ENCODE measurements at regions not wholly inside any gene's neighbourhood (a gene's known extent, or its start where the extent isn't known, plus 50 kb on each side); places are given as distances from the start of the nearest gene placed in this dataset.

DNA sequence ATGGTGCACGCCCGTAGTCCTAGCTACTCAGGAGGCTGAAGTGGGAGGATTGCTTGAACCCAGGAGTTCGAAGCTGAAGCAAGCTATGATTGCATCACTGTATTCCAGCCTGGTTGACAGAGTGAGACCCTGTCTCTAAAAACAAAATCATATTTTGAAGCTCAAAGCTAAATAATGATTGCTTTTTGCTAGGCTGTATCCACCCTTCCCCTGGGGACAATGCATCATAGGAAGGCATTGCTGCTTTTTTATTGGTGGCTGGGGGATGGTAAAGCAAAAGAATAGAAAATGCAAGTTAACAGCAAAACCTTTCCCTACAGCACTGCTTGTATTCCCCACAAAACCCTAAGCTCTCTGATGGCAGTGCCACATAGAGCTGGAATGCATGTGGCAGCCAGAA lies 107.5 kb upstream of the WAC start (continued):
- TF ChIP-seq CREB1 (IDR thresholded peaks at IDR 0.05) (no peak), CREB1 (CRISPR knock-in tag; IDR thresholded peaks at IDR 0.05) (no peak), EZH2 (IDR thresholded peaks at IDR 0.05; ENCODE audit: borderline replicate concordance, low read depth, low read length) (no peak), NR1H2 (CRISPR knock-in tag; IDR thresholded peaks at IDR 0.05) (no peak)

DNA sequence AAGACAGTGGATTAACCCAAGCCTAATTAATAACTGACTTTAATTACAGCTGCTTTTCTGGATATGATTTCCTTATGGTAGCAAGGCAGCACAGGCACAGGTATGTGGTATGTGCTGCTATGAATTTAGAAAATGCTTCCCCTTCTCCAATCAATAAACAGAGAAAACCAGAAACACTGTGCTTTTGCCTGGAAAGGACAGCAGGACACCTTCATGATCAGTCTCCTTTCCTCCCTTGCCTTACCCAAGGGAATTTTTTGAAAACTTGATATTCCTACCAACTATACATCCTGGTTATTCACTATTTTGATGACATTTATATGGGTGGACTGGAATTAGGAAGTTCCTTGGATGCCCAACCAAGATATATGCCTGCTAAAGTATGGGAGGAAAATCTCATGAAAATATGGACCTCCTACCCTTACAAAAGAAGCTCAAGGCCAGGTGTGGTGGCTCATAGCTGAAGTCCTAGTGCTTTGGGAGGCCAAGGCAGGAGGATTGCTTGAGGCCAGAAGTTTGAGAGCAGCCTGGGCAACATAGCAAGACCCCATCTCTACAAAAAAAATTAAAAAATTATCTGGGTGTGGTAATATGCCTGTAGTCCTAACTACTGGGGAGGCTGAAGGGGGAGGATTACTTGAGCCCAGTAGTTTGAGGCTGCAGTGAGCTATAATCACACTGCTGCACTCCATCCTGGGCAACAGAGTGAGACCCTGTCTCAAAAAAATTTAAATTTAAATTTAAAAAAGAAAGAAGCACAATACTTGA lies 106.3 kb upstream of the WAC start:
- ChIA-PET CTCF (ENCODE audit: low intra/inter-chr PET ratio) (no interaction called here), POLR2A (interaction anchor here (0.6 kb wide), 1 partner anchor 1022 kb away, joined by 3 read pairs; no protein-coding TSS in a partner anchor)
- H4K20me1 ChIP-seq (replicated peaks; ENCODE audit: control insufficient read depth, insufficient read depth, low read length) = no peaks in the 10 kb centered on the region
- H3K4me2 ChIP-seq (ENCODE audit: insufficient read depth, low read length) = no peak overlapping the region
- no peak for FAIRE-seq
- no peak overlapping the region for H2AFZ ChIP-seq (ENCODE audit: low read depth, low read length)
- H3K36me3 ChIP-seq (ENCODE audit: control insufficient read depth, insufficient read depth, low read length) = no peaks in the 10 kb centered on the region
- no peaks in the 10 kb centered on the region for H3K9me3 ChIP-seq (replicated peaks; ENCODE audit: control insufficient read depth, insufficient read depth, low read depth, low read length)
- in situ Hi-C loops (cut with MboI) = no loop called here
- no peaks in the 10 kb centered on the region for H3K9me1 ChIP-seq (ENCODE audit: control insufficient read depth, insufficient read depth, low read length)
- TF ChIP-seq RHOXF2B (CRISPR knock-in tag; conservative IDR thresholded peaks at IDR 0.05) = no peak
- no peak for TF ChIP-seq KAT2B (IDR thresholded peaks at IDR 0.05; ENCODE audit: low read depth, low read length)
- no peak for TF ChIP-seq LEF1 (IDR thresholded peaks at IDR 0.05)
- no peak for TF ChIP-seq OTX1 (CRISPR knock-in tag; IDR thresholded peaks at IDR 0.05)
- no peak for TF ChIP-seq GATAD2B (IDR thresholded peaks at IDR 0.05; ENCODE audit: borderline replicate concordance)
- no peak for TF ChIP-seq TRIM24 (IDR thresholded peaks at IDR 0.05)
- TF ChIP-seq, protein P1, sequence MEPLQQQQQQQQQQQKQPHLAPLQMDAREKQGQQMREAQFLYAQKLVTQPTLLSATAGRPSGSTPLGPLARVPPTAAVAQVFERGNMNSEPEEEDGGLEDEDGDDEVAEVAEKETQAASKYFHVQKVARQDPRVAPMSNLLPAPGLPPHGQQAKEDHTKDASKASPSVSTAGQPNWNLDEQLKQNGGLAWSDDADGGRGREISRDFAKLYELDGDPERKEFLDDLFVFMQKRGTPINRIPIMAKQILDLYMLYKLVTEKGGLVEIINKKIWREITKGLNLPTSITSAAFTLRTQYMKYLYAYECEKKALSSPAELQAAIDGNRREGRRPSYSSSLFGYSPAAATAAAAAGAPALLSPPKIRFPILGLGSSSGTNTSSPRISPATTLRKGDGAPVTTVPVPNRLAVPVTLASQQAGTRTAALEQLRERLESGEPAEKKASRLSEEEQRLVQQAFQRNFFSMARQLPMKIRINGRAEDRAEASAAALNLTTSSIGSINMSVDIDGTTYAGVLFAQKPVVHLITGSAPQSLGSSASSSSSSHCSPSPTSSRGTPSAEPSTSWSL (CRISPR knock-in tag; IDR thresholded peaks at IDR 0.05; ENCODE audit: borderline replicate concordance) = no peak
- TF ChIP-seq, protein P2, sequence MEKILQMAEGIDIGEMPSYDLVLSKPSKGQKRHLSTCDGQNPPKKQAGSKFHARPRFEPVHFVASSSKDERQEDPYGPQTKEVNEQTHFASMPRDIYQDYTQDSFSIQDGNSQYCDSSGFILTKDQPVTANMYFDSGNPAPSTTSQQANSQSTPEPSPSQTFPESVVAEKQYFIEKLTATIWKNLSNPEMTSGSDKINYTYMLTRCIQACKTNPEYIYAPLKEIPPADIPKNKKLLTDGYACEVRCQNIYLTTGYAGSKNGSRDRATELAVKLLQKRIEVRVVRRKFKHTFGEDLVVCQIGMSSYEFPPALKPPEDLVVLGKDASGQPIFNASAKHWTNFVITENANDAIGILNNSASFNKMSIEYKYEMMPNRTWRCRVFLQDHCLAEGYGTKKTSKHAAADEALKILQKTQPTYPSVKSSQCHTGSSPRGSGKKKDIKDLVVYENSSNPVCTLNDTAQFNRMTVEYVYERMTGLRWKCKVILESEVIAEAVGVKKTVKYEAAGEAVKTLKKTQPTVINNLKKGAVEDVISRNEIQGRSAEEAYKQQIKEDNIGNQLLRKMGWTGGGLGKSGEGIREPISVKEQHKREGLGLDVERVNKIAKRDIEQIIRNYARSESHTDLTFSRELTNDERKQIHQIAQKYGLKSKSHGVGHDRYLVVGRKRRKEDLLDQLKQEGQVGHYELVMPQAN (IDR thresholded peaks at IDR 0.05; ENCODE audit: borderline replicate concordance) = no peak
- TF ChIP-seq WHSC1 (IDR thresholded peaks at IDR 0.05; ENCODE audit: low read length) = no peak
- TF ChIP-seq ZSCAN32 (CRISPR knock-in tag; IDR thresholded peaks at IDR 0.05) = no peak
- no peak for TF ChIP-seq ZNF586 (CRISPR knock-in tag; conservative IDR thresholded peaks at IDR 0.05)
- TF ChIP-seq ZNF785 (CRISPR knock-in tag; IDR thresholded peaks at IDR 0.05) = no peak
- TF ChIP-seq FOXJ2 (tag; IDR thresholded peaks at IDR 0.05) = no peak
- intact Hi-C loops (cut with micrococcal nuclease) = no loop called here
- no peak for DNase-seq (ENCODE audit: extremely low read depth in 1 of 4, low spot score in 3 of 4)
- no peak for ATAC-seq
- no peak overlapping the region for H3K27ac ChIP-seq (ENCODE audit: extremely low read depth, low read depth, low read length)
- H3K4me1 ChIP-seq (replicated peaks in 1 of 2; ENCODE audit: control insufficient read depth in 2 of 2, insufficient read depth in 2 of 2, low read length in 2 of 2) = peaks cover 0 to 2% of the 10 kb centered on the region in 2 experiments; a peak in 2 of 5 replicates
- no peak overlapping the region for H3K9ac ChIP-seq (ENCODE audit: insufficient read depth in 1 of 2, low read depth in 2 of 2, low read length in 2 of 2)
- no peaks in the 10 kb centered on the region for H3K79me2 ChIP-seq (ENCODE audit: control insufficient read depth, insufficient read depth, low read length)
- H3K4me3 ChIP-seq = no peak overlapping the region
- no TSS peak for BruUV-seq (replicated peaks)
- H3K27me3 ChIP-seq (ENCODE audit: control insufficient read depth in 2 of 2, insufficient read depth in 2 of 2, low read length in 2 of 2) = peaks cover 4 to 5% of the 10 kb centered on the region in 2 experiments; a peak in 3 of 5 replicates
